ENCODE measurements at regions not wholly inside any gene's neighbourhood (a gene's known extent, or its start where the extent isn't known, plus 50 kb on each side); places are given as distances from the start of the nearest gene placed in this dataset.
"Not testable (repeated sequence)": the region's sequence is repeated elsewhere in the genome, so short reads cannot be mapped to it uniquely, and the experiment has no call there.

GRCh38 chr3:103873021-103873420, 1438.2 kb downstream of the ZPLD1 start:
- Mint-ChIP-seq H3K27me3 (no peaks in the 10 kb centered on the region), H3K36me3 (ENCODE audit: low read depth) (no peaks in the 10 kb centered on the region), H3K27ac (no peak overlapping the region), H3K4me3 (no peak overlapping the region), H3K9me3 (peaks cover 5% of the 10 kb centered on the region), H3K4me1 (ENCODE audit: low read depth) (no peaks in the 10 kb centered on the region)

GRCh38 chr3:103873897-103874545, 1439.2 kb downstream of the ZPLD1 start:
- Mint-ChIP-seq H3K4me1 (ENCODE audit: low read depth) (no peaks in the 10 kb centered on the region), H3K27ac (no peak overlapping the region), H3K4me3 (no peak overlapping the region), H3K27me3 (no peaks in the 10 kb centered on the region), H3K9me3 (peaks cover 5% of the 10 kb centered on the region), H3K36me3 (ENCODE audit: low read depth) (no peaks in the 10 kb centered on the region)

DNA sequence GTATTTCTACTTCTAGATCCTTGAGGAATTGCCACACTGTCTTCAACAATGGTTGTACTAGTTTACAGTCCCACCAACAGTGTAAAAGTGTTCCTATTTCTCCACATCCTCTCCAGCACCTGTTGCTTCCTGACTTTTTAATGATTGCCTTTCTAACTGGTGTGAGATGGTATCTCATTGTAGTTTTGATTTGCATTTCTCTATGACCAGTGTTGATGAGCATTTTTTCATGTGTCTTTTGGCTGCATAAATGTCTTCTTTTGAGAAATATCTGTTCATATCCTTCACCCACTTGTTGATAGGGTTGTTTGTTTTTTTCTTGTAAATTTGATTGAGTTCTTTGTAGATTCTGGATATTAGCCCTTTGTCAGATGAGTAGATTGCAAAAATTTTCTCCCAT, 1447.0 kb downstream of the ZPLD1 start:
- H3K27me3 Mint-ChIP-seq; H3K4me1 Mint-ChIP-seq (ENCODE audit: low read depth); H3K27ac Mint-ChIP-seq; H3K4me3 Mint-ChIP-seq; H3K9me3 Mint-ChIP-seq; H3K36me3 Mint-ChIP-seq (ENCODE audit: low read depth): not testable (repeated sequence)

- H3K27me3 Mint-ChIP-seq: no peaks in the 10 kb centered on the region
- H3K4me1 Mint-ChIP-seq (ENCODE audit: low read depth): no peaks in the 10 kb centered on the region
- H3K27ac Mint-ChIP-seq: no peak overlapping the region
- no peaks in the 10 kb centered on the region for H3K9me3 Mint-ChIP-seq
- no peak overlapping the region for H3K4me3 Mint-ChIP-seq
- H3K36me3 Mint-ChIP-seq (ENCODE audit: low read depth): no peaks in the 10 kb centered on the region
Measured at GRCh38 chr3:103889675-103890074, 1454.9 kb downstream of the ZPLD1 start.

- Mint-ChIP-seq H3K36me3 (ENCODE audit: low read depth) (no peaks in the 10 kb centered on the region), H3K9me3 (peaks cover 6% of the 10 kb centered on the region), H3K27me3 (no peaks in the 10 kb centered on the region), H3K27ac (no peak overlapping the region), H3K4me1 (ENCODE audit: low read depth) (no peaks in the 10 kb centered on the region), H3K4me3 (no peak overlapping the region)
Measured at GRCh38 chr3:103894162-103894822, 1459.5 kb downstream of the ZPLD1 start.

DNA sequence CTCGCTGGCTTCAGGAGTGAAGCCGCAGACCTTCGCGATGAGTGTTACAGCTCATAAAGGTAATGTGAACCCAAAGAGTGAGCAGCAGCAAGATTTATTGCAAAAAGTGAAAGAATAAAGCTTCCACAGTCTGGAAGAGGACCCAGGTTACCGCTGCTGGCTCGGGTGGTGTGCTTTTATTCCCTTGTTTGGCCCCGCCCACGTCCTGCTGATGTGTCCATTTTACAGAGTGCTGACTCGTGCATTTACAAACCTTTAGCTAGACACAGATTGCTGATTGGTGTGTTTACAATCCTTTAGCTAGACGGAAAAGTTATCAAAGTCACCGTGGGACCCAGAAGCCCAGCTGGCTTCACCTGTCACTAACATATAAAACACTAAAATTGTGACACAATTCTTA, 1464.5 kb downstream of the ZPLD1 start:
- Mint-ChIP-seq H3K4me1 (ENCODE audit: low read depth) (no peaks in the 10 kb centered on the region), H3K27me3 (no peaks in the 10 kb centered on the region), H3K36me3 (ENCODE audit: low read depth) (no peaks in the 10 kb centered on the region), H3K9me3 (peaks cover 11% of the 10 kb centered on the region), H3K27ac (no peak overlapping the region), H3K4me3 (no peak overlapping the region)

GRCh38 chr3:103904991-103905390, 1461.7 kb upstream of the ALCAM start:
- Mint-ChIP-seq H3K27ac (no peak overlapping the region), H3K36me3 (ENCODE audit: low read depth) (no peaks in the 10 kb centered on the region), H3K27me3 (no peaks in the 10 kb centered on the region), H3K4me3 (no peak overlapping the region), H3K9me3 (peaks cover 5% of the 10 kb centered on the region), H3K4me1 (ENCODE audit: low read depth) (no peaks in the 10 kb centered on the region)

- H3K4me3 Mint-ChIP-seq: no peak overlapping the region
- H3K4me1 Mint-ChIP-seq (ENCODE audit: low read depth): no peaks in the 10 kb centered on the region
- no peaks in the 10 kb centered on the region for H3K27me3 Mint-ChIP-seq
- no peak overlapping the region for H3K27ac Mint-ChIP-seq
- H3K36me3 Mint-ChIP-seq (ENCODE audit: low read depth): no peaks in the 10 kb centered on the region
- H3K9me3 Mint-ChIP-seq: peaks cover 5% of the 10 kb centered on the region
Measured at GRCh38 chr3:103906304-103906703, 1460.4 kb upstream of the ALCAM start.

GRCh38 chr3:103906808-103907207, 1459.9 kb upstream of the ALCAM start:
- no peaks in the 10 kb centered on the region for H3K36me3 Mint-ChIP-seq (ENCODE audit: low read depth)
- H3K27me3 Mint-ChIP-seq: no peaks in the 10 kb centered on the region
- no peaks in the 10 kb centered on the region for H3K4me1 Mint-ChIP-seq (ENCODE audit: low read depth)
- H3K9me3 Mint-ChIP-seq: peaks cover 5% of the 10 kb centered on the region
- H3K27ac Mint-ChIP-seq: no peak overlapping the region
- no peak overlapping the region for H3K4me3 Mint-ChIP-seq

GRCh38 chr3:103907567-103907966, 1459.1 kb upstream of the ALCAM start:
- Mint-ChIP-seq H3K36me3 (ENCODE audit: low read depth) (no peaks in the 10 kb centered on the region), H3K9me3 (peaks cover 5% of the 10 kb centered on the region), H3K27ac (no peak overlapping the region), H3K27me3 (no peaks in the 10 kb centered on the region), H3K4me1 (ENCODE audit: low read depth) (no peaks in the 10 kb centered on the region), H3K4me3 (no peak overlapping the region)

- H3K36me3 Mint-ChIP-seq (ENCODE audit: low read depth): no peaks in the 10 kb centered on the region
- H3K9me3 Mint-ChIP-seq: no peaks in the 10 kb centered on the region
- H3K27me3 Mint-ChIP-seq: no peaks in the 10 kb centered on the region
- no peak overlapping the region for H3K4me3 Mint-ChIP-seq
- H3K4me1 Mint-ChIP-seq (ENCODE audit: low read depth): no peaks in the 10 kb centered on the region
- no peak overlapping the region for H3K27ac Mint-ChIP-seq
Measured at GRCh38 chr3:103909395-103909794, 1457.3 kb upstream of the ALCAM start.

DNA sequence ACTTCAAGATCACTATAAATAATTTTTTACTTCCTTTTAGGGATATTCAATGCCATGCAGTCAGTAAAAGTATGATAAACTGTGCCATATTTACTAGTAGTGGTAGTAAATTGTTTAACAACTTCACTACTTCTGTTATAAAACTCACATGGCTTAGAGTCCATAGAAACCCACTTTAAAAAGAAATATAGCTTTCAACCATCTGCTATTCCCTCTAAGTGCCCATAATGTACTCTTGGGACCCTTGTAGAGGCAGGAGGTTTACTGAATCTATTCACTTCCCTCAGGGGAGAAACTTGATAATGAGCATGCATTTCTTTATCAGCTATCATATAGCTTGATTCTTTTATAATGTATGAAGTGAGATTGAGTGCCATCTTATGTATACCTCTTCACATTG, 1448.4 kb upstream of the ALCAM start:
- H3K27me3 Mint-ChIP-seq: no peaks in the 10 kb centered on the region
- no peak overlapping the region for H3K27ac Mint-ChIP-seq
- no peaks in the 10 kb centered on the region for H3K9me3 Mint-ChIP-seq
- H3K36me3 Mint-ChIP-seq (ENCODE audit: low read depth): no peaks in the 10 kb centered on the region
- no peak overlapping the region for H3K4me3 Mint-ChIP-seq
- H3K4me1 Mint-ChIP-seq (ENCODE audit: low read depth): no peaks in the 10 kb centered on the region

DNA sequence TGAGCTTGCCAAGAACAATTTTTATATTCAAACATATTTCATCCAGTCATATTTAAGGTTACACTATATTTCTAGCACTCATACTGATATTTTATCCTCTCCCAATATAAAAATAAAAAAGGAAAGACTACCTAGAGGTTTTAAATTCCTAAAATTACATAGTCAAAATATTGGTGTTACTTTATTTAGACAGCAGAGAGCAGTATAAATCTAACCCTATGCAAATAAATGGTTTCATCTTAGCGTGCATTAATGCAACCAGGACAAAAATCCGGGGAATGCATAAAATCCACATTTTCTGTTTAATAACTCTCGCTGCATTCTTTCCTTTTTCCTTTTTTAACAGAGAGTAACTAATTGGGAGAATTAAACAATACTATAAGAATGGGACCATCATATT, 1447.4 kb upstream of the ALCAM start:
- H3K36me3 Mint-ChIP-seq (ENCODE audit: low read depth): no peaks in the 10 kb centered on the region
- H3K4me1 Mint-ChIP-seq (ENCODE audit: low read depth): no peaks in the 10 kb centered on the region
- no peak overlapping the region for H3K4me3 Mint-ChIP-seq
- no peaks in the 10 kb centered on the region for H3K27me3 Mint-ChIP-seq
- H3K9me3 Mint-ChIP-seq: no peaks in the 10 kb centered on the region
- no peak overlapping the region for H3K27ac Mint-ChIP-seq

DNA sequence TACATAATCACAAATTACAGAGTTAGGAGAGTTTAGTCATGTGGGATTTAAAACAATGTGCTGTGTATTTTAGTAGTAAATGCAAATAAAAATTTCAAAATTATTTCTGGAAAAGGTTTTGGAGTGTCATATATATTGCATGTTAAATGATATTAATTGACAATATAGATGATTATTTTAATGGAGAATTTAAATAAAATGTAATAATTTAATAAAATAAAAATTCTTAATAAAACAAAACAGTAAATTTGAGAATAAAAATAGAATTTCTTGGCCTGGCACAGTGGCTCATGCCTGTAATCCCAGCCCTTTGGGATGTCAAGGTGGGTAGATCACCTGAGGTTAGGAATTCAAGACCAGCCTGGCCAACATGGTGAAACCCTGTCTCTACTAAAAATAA, 1442.8 kb upstream of the ALCAM start:
- Mint-ChIP-seq H3K4me1 (ENCODE audit: low read depth) (no peaks in the 10 kb centered on the region), H3K9me3 (no peaks in the 10 kb centered on the region), H3K36me3 (ENCODE audit: low read depth) (no peaks in the 10 kb centered on the region), H3K27me3 (no peaks in the 10 kb centered on the region), H3K27ac (no peak overlapping the region), H3K4me3 (no peak overlapping the region)

GRCh38 chr3:103924544-103924943, 1442.2 kb upstream of the ALCAM start:
- H3K4me1 Mint-ChIP-seq (ENCODE audit: low read depth): no peaks in the 10 kb centered on the region
- H3K9me3 Mint-ChIP-seq: no peaks in the 10 kb centered on the region
- no peak overlapping the region for H3K27ac Mint-ChIP-seq
- no peaks in the 10 kb centered on the region for H3K36me3 Mint-ChIP-seq (ENCODE audit: low read depth)
- no peak overlapping the region for H3K4me3 Mint-ChIP-seq
- no peaks in the 10 kb centered on the region for H3K27me3 Mint-ChIP-seq

DNA sequence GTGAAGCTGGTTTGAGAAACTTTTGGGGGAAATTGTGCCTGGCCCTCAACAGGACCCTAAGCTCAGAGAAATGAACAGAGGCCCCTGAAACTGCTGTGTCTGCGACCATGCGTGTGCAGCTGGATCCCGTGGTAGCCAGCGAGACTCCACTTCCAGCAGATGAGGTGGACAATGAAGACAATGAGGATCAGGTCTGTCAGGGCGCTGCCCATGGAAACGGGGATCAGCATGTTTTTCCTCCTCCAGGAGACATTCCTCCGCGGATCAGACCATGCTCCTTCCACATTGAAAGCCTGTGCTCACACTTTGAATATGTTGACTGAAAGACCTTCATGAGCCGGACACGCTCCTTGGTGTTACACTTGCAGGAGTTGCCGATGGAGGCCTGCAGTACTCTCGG, 1439.8 kb upstream of the ALCAM start:
- no peak overlapping the region for H3K4me3 Mint-ChIP-seq
- no peaks in the 10 kb centered on the region for H3K9me3 Mint-ChIP-seq
- no peak overlapping the region for H3K27ac Mint-ChIP-seq
- no peaks in the 10 kb centered on the region for H3K4me1 Mint-ChIP-seq (ENCODE audit: low read depth)
- no peaks in the 10 kb centered on the region for H3K36me3 Mint-ChIP-seq (ENCODE audit: low read depth)
- H3K27me3 Mint-ChIP-seq: no peaks in the 10 kb centered on the region

Measured in stimulated activated naive CD8-positive, alpha-beta T cell treated with anti-CD3 and anti-CD28 coated beads, Interleukin-15, Interleukin-2, amounts not matched to agents 100 ng/mL and 50 ng/mL, for 24 hours (primary cell).